Uterus (tissue), 3 donors: ENCODE measurements at regions not wholly inside any gene's neighbourhood (a gene's known extent, or its start where the extent isn't known, plus 50 kb on each side); places are given as distances from the start of the nearest gene placed in this dataset.

ENCODE experiments used
- DNase-seq, 2 donors: peaks; one replicate each; pipeline ENCODE4 v3.0.0-alpha.2; 2019 to 2020
- H3K27ac ChIP-seq, 2 donors: fragments of 200-600 bp; sonication (generic); 1 replicate in 1 of 2; 2 replicates in 1 of 2; pipeline ENCODE4 v1.5.1; 2016 to 2018
- H3K27me3 ChIP-seq, 2 donors: fragments of 200-600 bp; sonication (generic); one replicate each; pipeline ENCODE4 v1.5.1; 2018 to 2019; ENCODE audit warnings: control low read depth in 1 of 2
- H3K36me3 ChIP-seq, 2 donors: fragments of 200-600 bp; sonication (generic); one replicate each; pipeline ENCODE4 v1.5.1; 2019; ENCODE audit warnings: control low read depth in 1 of 2
- H3K4me1 ChIP-seq, 2 donors: fragments of 200-600 bp; sonication (generic); one replicate each; pipeline ENCODE4 v1.5.1; 2018 to 2019; ENCODE audit warnings: control low read depth in 1 of 2
- H3K4me3 ChIP-seq, 2 donors: fragments of 200-600 bp; sonication (generic); 1 replicate in 1 of 2; 2 replicates in 1 of 2; pipeline ENCODE4 v1.5.1; 2018 to 2019; ENCODE audit warnings: mild to moderate bottlenecking in 1 of 2
- H3K9me3 ChIP-seq, 2 donors: fragments of 200-600 bp; sonication (generic); one replicate each; pipeline ENCODE4 v1.5.1; 2019; ENCODE audit warnings: control low read depth in 1 of 2
- POLR2A ChIP-seq, 2 donors: fragments of 450-650 bp; IDR thresholded peaks; one replicate each; pipeline ENCODE4 v1.6.1; 2016; ENCODE audit warnings: antibody characterized with exemption in 2 of 2, mild to moderate bottlenecking in 1 of 2, moderate library complexity in 1 of 2
- intact Hi-C: fragments of 100-400 bp; cut with DNase I; formaldehyde crosslinking; loops from one replicate; pipeline ENCODE4 v1.15.1; 2023; ENCODE audit warnings: low total_unique reads
- TF ChIP-seq, protein P1 (sequence below), 4 experiments: fragments of 200-600 bp in 2 of 4; fragments of 450-650 bp in 2 of 4; sonication (generic) in 2 of 4; IDR thresholded peaks; one replicate each; pipeline ENCODE4 v1.5.1; 2016 to 2019; ENCODE audit warnings: antibody characterized with exemption in 4 of 4, mild to moderate bottlenecking in 2 of 4, moderate library complexity in 1 of 4
- donor health status: DM: yes; HTN: yes; CAD: no.

DNA sequence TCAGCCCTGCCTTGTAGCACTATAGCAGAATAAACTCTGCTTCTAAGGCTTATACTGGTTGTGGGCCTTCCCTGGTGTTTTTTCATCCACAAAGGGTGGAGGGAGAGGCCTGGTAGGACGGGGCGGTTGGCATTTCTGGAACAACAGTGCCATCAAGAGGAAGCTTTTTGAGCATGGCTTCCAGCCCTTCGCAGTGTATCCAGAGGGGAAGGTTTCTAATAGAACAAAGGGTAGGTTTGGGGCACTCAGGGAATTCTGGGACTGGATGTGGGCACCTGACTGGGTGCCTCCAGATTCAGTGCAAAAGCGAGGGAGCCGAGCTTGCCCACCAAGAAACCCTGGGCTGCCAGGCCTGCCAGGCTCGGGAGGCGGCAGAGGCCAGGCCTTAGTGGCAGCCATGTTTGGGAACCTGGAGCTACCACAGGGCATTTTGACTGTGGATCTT is 229.6 kb upstream of the AGTR2 start:
- intact Hi-C loops: no loop called here
- H3K27ac ChIP-seq: no peak overlapping the region

GRCh38 chrX:115941388-115941787 is 229.2 kb upstream of the AGTR2 start:
- no peak for TF ChIP-seq POLR2A (IDR thresholded peaks at IDR 0.05)
- TF ChIP-seq, protein P1, sequence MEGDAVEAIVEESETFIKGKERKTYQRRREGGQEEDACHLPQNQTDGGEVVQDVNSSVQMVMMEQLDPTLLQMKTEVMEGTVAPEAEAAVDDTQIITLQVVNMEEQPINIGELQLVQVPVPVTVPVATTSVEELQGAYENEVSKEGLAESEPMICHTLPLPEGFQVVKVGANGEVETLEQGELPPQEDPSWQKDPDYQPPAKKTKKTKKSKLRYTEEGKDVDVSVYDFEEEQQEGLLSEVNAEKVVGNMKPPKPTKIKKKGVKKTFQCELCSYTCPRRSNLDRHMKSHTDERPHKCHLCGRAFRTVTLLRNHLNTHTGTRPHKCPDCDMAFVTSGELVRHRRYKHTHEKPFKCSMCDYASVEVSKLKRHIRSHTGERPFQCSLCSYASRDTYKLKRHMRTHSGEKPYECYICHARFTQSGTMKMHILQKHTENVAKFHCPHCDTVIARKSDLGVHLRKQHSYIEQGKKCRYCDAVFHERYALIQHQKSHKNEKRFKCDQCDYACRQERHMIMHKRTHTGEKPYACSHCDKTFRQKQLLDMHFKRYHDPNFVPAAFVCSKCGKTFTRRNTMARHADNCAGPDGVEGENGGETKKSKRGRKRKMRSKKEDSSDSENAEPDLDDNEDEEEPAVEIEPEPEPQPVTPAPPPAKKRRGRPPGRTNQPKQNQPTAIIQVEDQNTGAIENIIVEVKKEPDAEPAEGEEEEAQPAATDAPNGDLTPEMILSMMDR (IDR thresholded peaks at IDR 0.05): no peak
- H3K27ac ChIP-seq: no peak overlapping the region
- H3K4me1 ChIP-seq: no peaks in the 10 kb centered on the region
- H3K36me3 ChIP-seq: no peaks in the 10 kb centered on the region
- H3K27me3 ChIP-seq: no peaks in the 10 kb centered on the region
- no peak overlapping the region for H3K4me3 ChIP-seq
- no peak for DNase-seq
- no peaks in the 10 kb centered on the region for H3K9me3 ChIP-seq
- intact Hi-C loops: no loop called here

More for the DNA sequence above, 229.6 kb upstream of the AGTR2 start:
- Histone ChIP-seq H3K36me3 (no peaks in the 10 kb centered on the region), H3K4me3 (no peak overlapping the region), H3K27me3 (no peaks in the 10 kb centered on the region), H3K4me1 (no peaks in the 10 kb centered on the region), H3K9me3 (no peaks in the 10 kb centered on the region)
- peak; percentile 65 to 83 for DNase-seq
- TF ChIP-seq, protein P1 (IDR thresholded peaks at IDR 0.05): peak; percentile 33 to 68 (median 45)
- TF ChIP-seq POLR2A (IDR thresholded peaks at IDR 0.05): no peak

- TF ChIP-seq, protein P1 (IDR thresholded peaks at IDR 0.05): no peak
- no peak for TF ChIP-seq POLR2A (IDR thresholded peaks at IDR 0.05)
- Histone ChIP-seq H3K27me3 (no peaks in the 10 kb centered on the region), H3K9me3 (no peaks in the 10 kb centered on the region), H3K4me3 (no peak overlapping the region), H3K4me1 (no peaks in the 10 kb centered on the region), H3K27ac (no peak overlapping the region), H3K36me3 (no peaks in the 10 kb centered on the region)
- intact Hi-C loops: no loop called here
- no peak for DNase-seq
Observed at GRCh38 chrX:115946059-115946458, 224.5 kb upstream of the AGTR2 start.

- Histone ChIP-seq H3K4me3 (no peak overlapping the region), H3K27ac (no peak overlapping the region), H3K9me3 (no peaks in the 10 kb centered on the region), H3K27me3 (no peaks in the 10 kb centered on the region), H3K36me3 (no peaks in the 10 kb centered on the region), H3K4me1 (no peaks in the 10 kb centered on the region)
- DNase-seq: no peak
- no peak for TF ChIP-seq POLR2A (IDR thresholded peaks at IDR 0.05)
- TF ChIP-seq, protein P1 (IDR thresholded peaks at IDR 0.05): no peak
- intact Hi-C loops: no loop called here
Observed at GRCh38 chrX:115948018-115948923, 222.3 kb upstream of the AGTR2 start.
